ENCODE measurements at regions not wholly inside any gene's neighbourhood (a gene's known extent, or its start where the extent isn't known, plus 50 kb on each side); places are given as distances from the start of the nearest gene placed in this dataset.

- no peak overlapping the region for H3K4me3 Mint-ChIP-seq (ENCODE audit: unreplicated experiment)
- H3K4me1 Mint-ChIP-seq (ENCODE audit: low read depth), result no peaks in the 10 kb centered on the region
- H3K36me3 Mint-ChIP-seq (ENCODE audit: low read depth), result no peaks in the 10 kb centered on the region
- H3K9me3 Mint-ChIP-seq (ENCODE audit: low read depth), result no peaks in the 10 kb centered on the region
- no peak overlapping the region for H3K27ac Mint-ChIP-seq (ENCODE audit: unreplicated experiment)
- DNase-seq (ENCODE audit: low spot score), result no peak
- H3K27me3 Mint-ChIP-seq (ENCODE audit: low read depth), result no peaks in the 10 kb centered on the region
- TF ChIP-seq CTCF (IDR thresholded peaks at IDR 0.05), result no peak
Measured at GRCh38 chr6:51241376-51241775, 422.7 kb downstream of the TFAP2B start.

- H3K27me3 Mint-ChIP-seq (ENCODE audit: low read depth), result no peaks in the 10 kb centered on the region
Measured at GRCh38 chr6:51249798-51250197, 431.1 kb downstream of the TFAP2B start.

GRCh38 chr6:51250317-51250716 lies 431.6 kb downstream of the TFAP2B start:
- no peak overlapping the region for H3K27ac Mint-ChIP-seq (ENCODE audit: unreplicated experiment)
- no peak overlapping the region for H3K4me3 Mint-ChIP-seq (ENCODE audit: unreplicated experiment)
- no peaks in the 10 kb centered on the region for H3K27me3 Mint-ChIP-seq (ENCODE audit: low read depth)
- H3K36me3 Mint-ChIP-seq (ENCODE audit: low read depth), result no peaks in the 10 kb centered on the region
- DNase-seq (ENCODE audit: low spot score), result no peak
- TF ChIP-seq CTCF (IDR thresholded peaks at IDR 0.05), result no peak
- peaks cover 5% of the 10 kb centered on the region for H3K9me3 Mint-ChIP-seq (ENCODE audit: low read depth)
- H3K4me1 Mint-ChIP-seq (ENCODE audit: low read depth), result no peaks in the 10 kb centered on the region

More at GRCh38 chr6:51249798-51250197, 431.1 kb downstream of the TFAP2B start:
- Mint-ChIP-seq H3K4me3 (ENCODE audit: unreplicated experiment) (no peak overlapping the region), H3K4me1 (ENCODE audit: low read depth) (no peaks in the 10 kb centered on the region), H3K36me3 (ENCODE audit: low read depth) (no peaks in the 10 kb centered on the region), H3K9me3 (ENCODE audit: low read depth) (peaks cover 5% of the 10 kb centered on the region), H3K27ac (ENCODE audit: unreplicated experiment) (no peak overlapping the region)
- DNase-seq (ENCODE audit: low spot score), result no peak
- TF ChIP-seq CTCF (IDR thresholded peaks at IDR 0.05), result no peak

- H3K27ac Mint-ChIP-seq (ENCODE audit: unreplicated experiment), result no peak overlapping the region
- no peaks in the 10 kb centered on the region for H3K36me3 Mint-ChIP-seq (ENCODE audit: low read depth)
- DNase-seq (ENCODE audit: low spot score), result no peak
- no peaks in the 10 kb centered on the region for H3K27me3 Mint-ChIP-seq (ENCODE audit: low read depth)
- H3K4me1 Mint-ChIP-seq (ENCODE audit: low read depth), result peaks cover 3% of the 10 kb centered on the region
- TF ChIP-seq CTCF (IDR thresholded peaks at IDR 0.05), result no peak
- H3K4me3 Mint-ChIP-seq (ENCODE audit: unreplicated experiment), result no peak overlapping the region
- no peaks in the 10 kb centered on the region for H3K9me3 Mint-ChIP-seq (ENCODE audit: low read depth)
Measured at GRCh38 chr6:51257938-51258337, 439.3 kb downstream of the TFAP2B start.

GRCh38 chr6:51260003-51260402 lies 441.3 kb downstream of the TFAP2B start:
- DNase-seq (ENCODE audit: low spot score), result no peak
- Mint-ChIP-seq H3K27me3 (ENCODE audit: low read depth) (no peaks in the 10 kb centered on the region), H3K9me3 (ENCODE audit: low read depth) (no peaks in the 10 kb centered on the region), H3K4me1 (ENCODE audit: low read depth) (peaks cover 3% of the 10 kb centered on the region), H3K27ac (ENCODE audit: unreplicated experiment) (no peak overlapping the region), H3K4me3 (ENCODE audit: unreplicated experiment) (no peak overlapping the region), H3K36me3 (ENCODE audit: low read depth) (no peaks in the 10 kb centered on the region)
- TF ChIP-seq CTCF (IDR thresholded peaks at IDR 0.05), result no peak
